WTC11 (cell line): ENCODE measurements at regions not wholly inside any gene's neighbourhood (a gene's known extent, or its start where the extent isn't known, plus 50 kb on each side); places are given as distances from the start of the nearest gene placed in this dataset.
"Not testable (repeated sequence)": the region's sequence is repeated elsewhere in the genome, so short reads cannot be mapped to it uniquely, and the experiment has no call there.

Experiments
- IRF2 ChIP-seq: sonication (generic); formaldehyde crosslinking; IDR thresholded peaks from 2 replicates; pipeline ENCODE4 v1.8.0; 2022; ENCODE audit warnings: low read depth, missing genetic modification reagents, borderline replicate concordance
- RELA ChIP-seq: sonication (generic); formaldehyde crosslinking; IDR thresholded peaks from 2 replicates; pipeline ENCODE4 v1.8.1; 2022; ENCODE audit warnings: missing genetic modification reagents, mild to moderate bottlenecking, borderline replicate concordance
- ZBTB21 ChIP-seq: sonication (generic); formaldehyde crosslinking; IDR thresholded peaks from 2 replicates; pipeline ENCODE4 v1.8.1; 2023; ENCODE audit warnings: mild to moderate bottlenecking, missing genetic modification reagents, borderline replicate concordance
- ZNF532 ChIP-seq: fragments of 250-450 bp; sonication (Bioruptor Pico); IDR thresholded peaks from 2 replicates; pipeline ENCODE4 v1.9.0; 2021; ENCODE audit warnings: mild to moderate bottlenecking, borderline replicate concordance
- TF ChIP-seq, protein P1 (sequence below): fragments of 200-600 bp; IDR thresholded peaks from 2 replicates; pipeline ENCODE4 v1.8.0; 2022; ENCODE audit warnings: antibody characterized with exemption
- TF ChIP-seq, protein P2 (sequence below): sonication (generic); formaldehyde crosslinking; IDR thresholded peaks from 2 replicates; pipeline ENCODE4 v1.8.1; 2023; ENCODE audit warnings: mild to moderate bottlenecking, missing genetic modification reagents

GRCh38 chr14:105680736-105681098, 154.3 kb downstream of the TMEM121 start:
- not testable (repeated sequence) for TF ChIP-seq ZBTB21 (CRISPR knock-in tag); IRF2; RELA (CRISPR knock-in tag); ZNF532 (CRISPR knock-in tag)
- TF ChIP-seq, protein P1, sequence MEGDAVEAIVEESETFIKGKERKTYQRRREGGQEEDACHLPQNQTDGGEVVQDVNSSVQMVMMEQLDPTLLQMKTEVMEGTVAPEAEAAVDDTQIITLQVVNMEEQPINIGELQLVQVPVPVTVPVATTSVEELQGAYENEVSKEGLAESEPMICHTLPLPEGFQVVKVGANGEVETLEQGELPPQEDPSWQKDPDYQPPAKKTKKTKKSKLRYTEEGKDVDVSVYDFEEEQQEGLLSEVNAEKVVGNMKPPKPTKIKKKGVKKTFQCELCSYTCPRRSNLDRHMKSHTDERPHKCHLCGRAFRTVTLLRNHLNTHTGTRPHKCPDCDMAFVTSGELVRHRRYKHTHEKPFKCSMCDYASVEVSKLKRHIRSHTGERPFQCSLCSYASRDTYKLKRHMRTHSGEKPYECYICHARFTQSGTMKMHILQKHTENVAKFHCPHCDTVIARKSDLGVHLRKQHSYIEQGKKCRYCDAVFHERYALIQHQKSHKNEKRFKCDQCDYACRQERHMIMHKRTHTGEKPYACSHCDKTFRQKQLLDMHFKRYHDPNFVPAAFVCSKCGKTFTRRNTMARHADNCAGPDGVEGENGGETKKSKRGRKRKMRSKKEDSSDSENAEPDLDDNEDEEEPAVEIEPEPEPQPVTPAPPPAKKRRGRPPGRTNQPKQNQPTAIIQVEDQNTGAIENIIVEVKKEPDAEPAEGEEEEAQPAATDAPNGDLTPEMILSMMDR, result not testable (repeated sequence)
- TF ChIP-seq, protein P2, sequence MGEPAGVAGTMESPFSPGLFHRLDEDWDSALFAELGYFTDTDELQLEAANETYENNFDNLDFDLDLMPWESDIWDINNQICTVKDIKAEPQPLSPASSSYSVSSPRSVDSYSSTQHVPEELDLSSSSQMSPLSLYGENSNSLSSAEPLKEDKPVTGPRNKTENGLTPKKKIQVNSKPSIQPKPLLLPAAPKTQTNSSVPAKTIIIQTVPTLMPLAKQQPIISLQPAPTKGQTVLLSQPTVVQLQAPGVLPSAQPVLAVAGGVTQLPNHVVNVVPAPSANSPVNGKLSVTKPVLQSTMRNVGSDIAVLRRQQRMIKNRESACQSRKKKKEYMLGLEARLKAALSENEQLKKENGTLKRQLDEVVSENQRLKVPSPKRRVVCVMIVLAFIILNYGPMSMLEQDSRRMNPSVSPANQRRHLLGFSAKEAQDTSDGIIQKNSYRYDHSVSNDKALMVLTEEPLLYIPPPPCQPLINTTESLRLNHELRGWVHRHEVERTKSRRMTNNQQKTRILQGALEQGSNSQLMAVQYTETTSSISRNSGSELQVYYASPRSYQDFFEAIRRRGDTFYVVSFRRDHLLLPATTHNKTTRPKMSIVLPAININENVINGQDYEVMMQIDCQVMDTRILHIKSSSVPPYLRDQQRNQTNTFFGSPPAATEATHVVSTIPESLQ (CRISPR knock-in tag), result not testable (repeated sequence)
